Liver (tissue), 8 donors: ENCODE measurements at regions not wholly inside any gene's neighbourhood (a gene's known extent, or its start where the extent isn't known, plus 50 kb on each side); places are given as distances from the start of the nearest gene placed in this dataset.

Source experiments
- DNase-seq: peaks from one replicate; pipeline ENCODE4 v3.0.0-alpha.2; 2017; ENCODE audit warnings: low spot score
- H3K27ac ChIP-seq, 2 donors: one replicate each; pipeline ENCODE4 v1.7.0; 2013; ENCODE audit warnings: inconsistent platforms in 2 of 2, low read length in 2 of 2, control low read depth in 1 of 2, low read depth in 1 of 2, mild to moderate bottlenecking in 1 of 2
- H3K27me3 ChIP-seq, 4 donors: one replicate each; pipeline versions ENCODE4 v1.6.1 to v1.7.0; 2013; ENCODE audit warnings: low read length in 3 of 4, inconsistent platforms in 1 of 4, mild to moderate bottlenecking in 1 of 4, moderate library complexity in 1 of 4; ENCODE audit not compliant: control insufficient read depth in 4 of 4, insufficient read depth in 4 of 4
- H3K36me3 ChIP-seq, 4 donors: one replicate each; pipeline versions ENCODE4 v1.6.1 to v1.7.0; 2013; ENCODE audit warnings: low read length in 3 of 4, mild to moderate bottlenecking in 3 of 4, low read depth in 1 of 4, moderate library complexity in 1 of 4; ENCODE audit not compliant: control insufficient read depth in 4 of 4, insufficient read depth in 3 of 4
- H3K4me1 ChIP-seq, 4 donors: one replicate each; pipeline versions ENCODE4 v1.6.1 to v1.7.0; 2013; ENCODE audit warnings: low read length in 3 of 4, mild to moderate bottlenecking in 3 of 4, moderate library complexity in 1 of 4; ENCODE audit not compliant: control insufficient read depth in 4 of 4, insufficient read depth in 4 of 4
- H3K4me3 ChIP-seq, 3 donors: one replicate each; pipeline versions ENCODE4 v1.6.1 to v1.7.0; 2013; ENCODE audit warnings: low read length in 3 of 3, control low read depth in 1 of 3, low read depth in 1 of 3, mild to moderate bottlenecking in 1 of 3
- H3K9ac ChIP-seq, 2 donors: one replicate each; pipeline ENCODE4 v1.7.0; 2013; ENCODE audit warnings: low read length in 2 of 2, mild to moderate bottlenecking in 2 of 2, moderate library complexity in 2 of 2, control low read depth in 1 of 2, low read depth in 1 of 2
- H3K9me3 ChIP-seq, 4 donors: one replicate each; pipeline versions ENCODE4 v1.6.1 to v1.7.0; 2013; ENCODE audit warnings: low read length in 3 of 4; ENCODE audit not compliant: control insufficient read depth in 4 of 4
- EGR1 ChIP-seq, 2 donors: IDR thresholded peaks; 2 replicates each; pipeline ENCODE4 v1.6.1; 2016 to 2018; ENCODE audit warnings: antibody characterized with exemption in 2 of 2, low read depth in 2 of 2
- FOXA1 ChIP-seq: IDR thresholded peaks from 2 replicates; pipeline ENCODE4 v1.6.1; 2016; ENCODE audit warnings: antibody characterized with exemption
- FOXA2 ChIP-seq: IDR thresholded peaks from 2 replicates; pipeline ENCODE4 v1.6.1; 2016; ENCODE audit warnings: antibody characterized with exemption
- GABPA ChIP-seq, 2 donors: IDR thresholded peaks in 1 of 2; conservative IDR thresholded peaks in 1 of 2; 2 replicates each; pipeline ENCODE4 v1.6.1; 2016; ENCODE audit warnings: antibody characterized with exemption in 2 of 2, mild to moderate bottlenecking in 1 of 2, moderate library complexity in 1 of 2
- HNF4A ChIP-seq, 2 donors: conservative IDR thresholded peaks; 2 replicates each; pipeline ENCODE4 v1.6.1; 2016; ENCODE audit warnings: antibody characterized with exemption in 2 of 2, mild to moderate bottlenecking in 2 of 2
- HNF4G ChIP-seq: IDR thresholded peaks from 2 replicates; pipeline ENCODE4 v1.6.1; 2016; ENCODE audit warnings: antibody characterized with exemption
- JUND ChIP-seq, 2 donors: IDR thresholded peaks; 2 replicates each; pipeline ENCODE4 v1.6.1; 2016; ENCODE audit warnings: antibody characterized with exemption in 2 of 2
- NR2F2 ChIP-seq: IDR thresholded peaks from 2 replicates; pipeline ENCODE4 v1.6.1; 2016; ENCODE audit warnings: antibody characterized with exemption
- RAD21 ChIP-seq, 2 donors: IDR thresholded peaks; 2 replicates each; pipeline ENCODE4 v1.6.1; 2016; ENCODE audit warnings: antibody characterized with exemption in 2 of 2, mild to moderate bottlenecking in 2 of 2
- RXRA ChIP-seq, 2 donors: IDR thresholded peaks; 2 replicates each; pipeline ENCODE4 v1.6.1; 2017 to 2018; ENCODE audit warnings: antibody characterized with exemption in 2 of 2, mild to moderate bottlenecking in 1 of 2
- SP1 ChIP-seq: IDR thresholded peaks from 2 replicates; pipeline ENCODE4 v1.6.1; 2018; ENCODE audit warnings: antibody characterized with exemption, mild to moderate bottlenecking
- TAF1 ChIP-seq: conservative IDR thresholded peaks from 2 replicates; pipeline ENCODE4 v1.6.1; 2016; ENCODE audit warnings: antibody characterized with exemption, mild to moderate bottlenecking
- YY1 ChIP-seq: IDR thresholded peaks from 2 replicates; pipeline ENCODE4 v1.6.1; 2016; ENCODE audit warnings: antibody characterized with exemption, mild to moderate bottlenecking
- WGBS: extraction: QIAGEN DNeasy Blood & Tissue Kit; methylation state at CpG from one replicate; pipeline ENCODE4 v1.1.7; 2013; 5-methylcytosine and 5-hydroxymethylcytosine counted together
- TF ChIP-seq, protein P1 (sequence below): fragments of 150-350 bp; IDR thresholded peaks from 2 replicates; pipeline ENCODE4 v1.5.1; 2017; ENCODE audit warnings: improper control_type of control experiment, low read depth, low read length; ENCODE audit not compliant: missing input control
- TF ChIP-seq, protein P2 (sequence below): IDR thresholded peaks from 2 replicates; pipeline ENCODE4 v1.6.1; 2016; ENCODE audit warnings: antibody characterized with exemption, mild to moderate bottlenecking
- TF ChIP-seq, protein P3 (sequence below): IDR thresholded peaks from 2 replicates; pipeline ENCODE4 v1.6.1; 2016; ENCODE audit warnings: antibody characterized with exemption
- TF ChIP-seq, protein P4 (sequence below): IDR thresholded peaks from 2 replicates; pipeline ENCODE4 v1.6.1; 2016; ENCODE audit warnings: antibody characterized with exemption
- TF ChIP-seq, protein P5 (sequence below): IDR thresholded peaks from 2 replicates; pipeline ENCODE4 v1.6.1; 2016; ENCODE audit warnings: antibody characterized with exemption
- donor health status: healthy.
- donor health status: healthy.
- donor health status: healthy.
- donor health status: healthy.
- donor health status: healthy.

DNA sequence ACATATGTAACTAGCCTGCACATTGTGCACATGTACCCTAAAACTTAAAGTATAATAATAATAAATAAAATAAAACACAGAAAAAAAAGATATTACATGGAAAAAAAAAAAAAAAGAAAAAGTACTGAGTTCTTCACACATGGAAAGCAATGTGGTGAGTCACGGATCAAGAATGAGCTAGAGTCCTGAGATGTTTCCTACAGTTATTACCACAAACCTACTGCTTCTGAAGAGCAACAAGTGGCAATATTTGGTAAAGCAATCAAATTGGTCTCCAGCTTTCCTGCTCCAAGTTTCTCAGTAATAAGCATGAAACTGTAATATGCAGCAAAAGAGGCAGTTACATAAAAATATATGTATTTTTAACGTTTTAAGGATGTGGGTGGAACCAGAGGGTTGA lies 223.3 kb upstream of the SALL1 start:
- no peak for DNase-seq
- H3K9ac ChIP-seq = no peak overlapping the region
- H3K9me3 ChIP-seq = no peaks in the 10 kb centered on the region
- WGBS = 84% methylated on average over 2 of the region's 2 CpGs
- no peak overlapping the region for H3K4me3 ChIP-seq
- H3K4me1 ChIP-seq = no peaks in the 10 kb centered on the region
- TF ChIP-seq HNF4G (no peak), SP1 (no peak), EGR1 (IDR thresholded peaks at IDR 0.05; ENCODE audit: low read depth in 2 of 2) (no peak), RXRA (IDR thresholded peaks at IDR 0.05) (no peak), FOXA1 (no peak), NR2F2 (no peak), FOXA2 (no peak), RAD21 (IDR thresholded peaks at IDR 0.05) (no peak), YY1 (no peak), TAF1 (no peak), GABPA (IDR thresholded peaks at IDR 0.05 in 1 of 2, conservative IDR thresholded peaks at IDR 0.05 in 1 of 2) (no peak), JUND (IDR thresholded peaks at IDR 0.05) (no peak), HNF4A (conservative IDR thresholded peaks at IDR 0.05) (no peak)
- TF ChIP-seq, protein P1, sequence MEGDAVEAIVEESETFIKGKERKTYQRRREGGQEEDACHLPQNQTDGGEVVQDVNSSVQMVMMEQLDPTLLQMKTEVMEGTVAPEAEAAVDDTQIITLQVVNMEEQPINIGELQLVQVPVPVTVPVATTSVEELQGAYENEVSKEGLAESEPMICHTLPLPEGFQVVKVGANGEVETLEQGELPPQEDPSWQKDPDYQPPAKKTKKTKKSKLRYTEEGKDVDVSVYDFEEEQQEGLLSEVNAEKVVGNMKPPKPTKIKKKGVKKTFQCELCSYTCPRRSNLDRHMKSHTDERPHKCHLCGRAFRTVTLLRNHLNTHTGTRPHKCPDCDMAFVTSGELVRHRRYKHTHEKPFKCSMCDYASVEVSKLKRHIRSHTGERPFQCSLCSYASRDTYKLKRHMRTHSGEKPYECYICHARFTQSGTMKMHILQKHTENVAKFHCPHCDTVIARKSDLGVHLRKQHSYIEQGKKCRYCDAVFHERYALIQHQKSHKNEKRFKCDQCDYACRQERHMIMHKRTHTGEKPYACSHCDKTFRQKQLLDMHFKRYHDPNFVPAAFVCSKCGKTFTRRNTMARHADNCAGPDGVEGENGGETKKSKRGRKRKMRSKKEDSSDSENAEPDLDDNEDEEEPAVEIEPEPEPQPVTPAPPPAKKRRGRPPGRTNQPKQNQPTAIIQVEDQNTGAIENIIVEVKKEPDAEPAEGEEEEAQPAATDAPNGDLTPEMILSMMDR = no peak
- TF ChIP-seq, protein P2, sequence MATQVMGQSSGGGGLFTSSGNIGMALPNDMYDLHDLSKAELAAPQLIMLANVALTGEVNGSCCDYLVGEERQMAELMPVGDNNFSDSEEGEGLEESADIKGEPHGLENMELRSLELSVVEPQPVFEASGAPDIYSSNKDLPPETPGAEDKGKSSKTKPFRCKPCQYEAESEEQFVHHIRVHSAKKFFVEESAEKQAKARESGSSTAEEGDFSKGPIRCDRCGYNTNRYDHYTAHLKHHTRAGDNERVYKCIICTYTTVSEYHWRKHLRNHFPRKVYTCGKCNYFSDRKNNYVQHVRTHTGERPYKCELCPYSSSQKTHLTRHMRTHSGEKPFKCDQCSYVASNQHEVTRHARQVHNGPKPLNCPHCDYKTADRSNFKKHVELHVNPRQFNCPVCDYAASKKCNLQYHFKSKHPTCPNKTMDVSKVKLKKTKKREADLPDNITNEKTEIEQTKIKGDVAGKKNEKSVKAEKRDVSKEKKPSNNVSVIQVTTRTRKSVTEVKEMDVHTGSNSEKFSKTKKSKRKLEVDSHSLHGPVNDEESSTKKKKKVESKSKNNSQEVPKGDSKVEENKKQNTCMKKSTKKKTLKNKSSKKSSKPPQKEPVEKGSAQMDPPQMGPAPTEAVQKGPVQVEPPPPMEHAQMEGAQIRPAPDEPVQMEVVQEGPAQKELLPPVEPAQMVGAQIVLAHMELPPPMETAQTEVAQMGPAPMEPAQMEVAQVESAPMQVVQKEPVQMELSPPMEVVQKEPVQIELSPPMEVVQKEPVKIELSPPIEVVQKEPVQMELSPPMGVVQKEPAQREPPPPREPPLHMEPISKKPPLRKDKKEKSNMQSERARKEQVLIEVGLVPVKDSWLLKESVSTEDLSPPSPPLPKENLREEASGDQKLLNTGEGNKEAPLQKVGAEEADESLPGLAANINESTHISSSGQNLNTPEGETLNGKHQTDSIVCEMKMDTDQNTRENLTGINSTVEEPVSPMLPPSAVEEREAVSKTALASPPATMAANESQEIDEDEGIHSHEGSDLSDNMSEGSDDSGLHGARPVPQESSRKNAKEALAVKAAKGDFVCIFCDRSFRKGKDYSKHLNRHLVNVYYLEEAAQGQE = no peak
- TF ChIP-seq, protein P3, sequence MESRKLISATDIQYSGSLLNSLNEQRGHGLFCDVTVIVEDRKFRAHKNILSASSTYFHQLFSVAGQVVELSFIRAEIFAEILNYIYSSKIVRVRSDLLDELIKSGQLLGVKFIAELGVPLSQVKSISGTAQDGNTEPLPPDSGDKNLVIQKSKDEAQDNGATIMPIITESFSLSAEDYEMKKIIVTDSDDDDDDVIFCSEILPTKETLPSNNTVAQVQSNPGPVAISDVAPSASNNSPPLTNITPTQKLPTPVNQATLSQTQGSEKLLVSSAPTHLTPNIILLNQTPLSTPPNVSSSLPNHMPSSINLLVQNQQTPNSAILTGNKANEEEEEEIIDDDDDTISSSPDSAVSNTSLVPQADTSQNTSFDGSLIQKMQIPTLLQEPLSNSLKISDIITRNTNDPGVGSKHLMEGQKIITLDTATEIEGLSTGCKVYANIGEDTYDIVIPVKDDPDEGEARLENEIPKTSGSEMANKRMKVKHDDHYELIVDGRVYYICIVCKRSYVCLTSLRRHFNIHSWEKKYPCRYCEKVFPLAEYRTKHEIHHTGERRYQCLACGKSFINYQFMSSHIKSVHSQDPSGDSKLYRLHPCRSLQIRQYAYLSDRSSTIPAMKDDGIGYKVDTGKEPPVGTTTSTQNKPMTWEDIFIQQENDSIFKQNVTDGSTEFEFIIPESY = no peak
- TF ChIP-seq, protein P4, sequence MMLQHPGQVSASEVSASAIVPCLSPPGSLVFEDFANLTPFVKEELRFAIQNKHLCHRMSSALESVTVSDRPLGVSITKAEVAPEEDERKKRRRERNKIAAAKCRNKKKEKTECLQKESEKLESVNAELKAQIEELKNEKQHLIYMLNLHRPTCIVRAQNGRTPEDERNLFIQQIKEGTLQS = no peak
- TF ChIP-seq, protein P5, sequence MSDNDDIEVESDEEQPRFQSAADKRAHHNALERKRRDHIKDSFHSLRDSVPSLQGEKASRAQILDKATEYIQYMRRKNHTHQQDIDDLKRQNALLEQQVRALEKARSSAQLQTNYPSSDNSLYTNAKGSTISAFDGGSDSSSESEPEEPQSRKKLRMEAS = no peak
- H3K27me3 ChIP-seq = no peaks in the 10 kb centered on the region
- no peaks in the 10 kb centered on the region for H3K36me3 ChIP-seq
- no peak overlapping the region for H3K27ac ChIP-seq
